DND-41 (cell line): ENCODE measurements at regions not wholly inside any gene's neighbourhood (a gene's known extent, or its start where the extent isn't known, plus 50 kb on each side); places are given as distances from the start of the nearest gene placed in this dataset.

Experiments used
- ATAC-seq: fragments of 200-7000 bp; cut with Tn5 transposase; 3 replicates; pipeline ENCODE4 v1.9.1; 2021; ENCODE audit warnings: low read depth; ENCODE audit not compliant: insufficient read depth
- DNase-seq: peaks from one replicate; pipeline ENCODE4 v3.0.0-alpha.2; 2020
- H2AFZ ChIP-seq: 2 replicates; pipeline ENCODE4 v1.6.0; 2012; ENCODE audit warnings: low read depth, low read length
- H3K27ac ChIP-seq: 2 replicates; pipeline ENCODE4 v1.5.1; 2012; ENCODE audit warnings: low read length, inconsistent platforms
- H3K27me3 ChIP-seq: fragments of 200-600 bp; sonication (generic); 2 replicates; pipeline ENCODE4 v1.6.0; 2012; ENCODE audit warnings: low read length, mild to moderate bottlenecking, inconsistent platforms; ENCODE audit not compliant: insufficient read depth, poor library complexity
- H3K36me3 ChIP-seq: 2 replicates; pipeline ENCODE4 v1.5.1; 2012; ENCODE audit warnings: low read length, inconsistent platforms; ENCODE audit not compliant: insufficient read depth
- H3K4me1 ChIP-seq: 2 replicates; pipeline ENCODE4 v1.5.1; 2012; ENCODE audit warnings: mild to moderate bottlenecking, low read length; ENCODE audit not compliant: insufficient read depth
- H3K4me2 ChIP-seq: 2 replicates; pipeline ENCODE4 v1.6.0; 2012; ENCODE audit warnings: mild to moderate bottlenecking, moderate library complexity, low read length, inconsistent platforms; ENCODE audit not compliant: insufficient read depth
- H3K4me3 ChIP-seq, 2 experiments: fragments of 200-600 bp in 1 of 2; shearing (Covaris generic) in 1 of 2; 2 replicates each; pipeline ENCODE4 v1.5.1; 2012 to 2016; ENCODE audit warnings: inconsistent platforms in 2 of 2, low read length in 2 of 2, mild to moderate bottlenecking in 2 of 2, low read depth in 1 of 2, moderate library complexity in 1 of 2
- H3K79me2 ChIP-seq: 2 replicates; pipeline ENCODE4 v1.6.0; 2012; ENCODE audit warnings: low read length, inconsistent platforms; ENCODE audit not compliant: insufficient read depth
- H3K9ac ChIP-seq: 2 replicates; pipeline ENCODE4 v1.6.0; 2012; ENCODE audit warnings: low read depth, mild to moderate bottlenecking, inconsistent platforms, low read length, moderate library complexity
- H3K9me3 ChIP-seq: 2 replicates; pipeline ENCODE4 v1.5.1; 2012; ENCODE audit warnings: low read length, moderate library complexity, mild to moderate bottlenecking, inconsistent platforms; ENCODE audit not compliant: insufficient read depth, severe bottlenecking
- H4K20me1 ChIP-seq: 2 replicates; pipeline ENCODE4 v1.6.0; 2012; ENCODE audit warnings: low read length; ENCODE audit not compliant: insufficient read depth
- CTCF ChIP-seq: IDR thresholded peaks from 2 replicates; pipeline ENCODE4 v1.5.1; 2012; ENCODE audit warnings: borderline replicate concordance, low read length, moderate library complexity, mild to moderate bottlenecking; ENCODE audit not compliant: poor library complexity, severe bottlenecking; ENCODE audit errors: extremely low read depth
- EZH2 ChIP-seq: IDR thresholded peaks from 3 replicates; pipeline ENCODE4 v1.6.1; 2012; ENCODE audit warnings: borderline replicate concordance, low read depth, mild to moderate bottlenecking, moderate library complexity, low read length, inconsistent platforms; ENCODE audit not compliant: severe bottlenecking

- no peak overlapping the region for H3K4me3 ChIP-seq
- TF ChIP-seq EZH2: no peak
- no peak for TF ChIP-seq CTCF
Observed at GRCh38 chr2:119076713-119077112, 81.8 kb downstream of the C1QL2 start.

GRCh38 chr2:119073213-119073612 is 85.3 kb downstream of the C1QL2 start:
- no peak for DNase-seq

More at GRCh38 chr2:119076713-119077112, 81.8 kb downstream of the C1QL2 start:
- H4K20me1 ChIP-seq: no peaks in the 10 kb centered on the region
- ATAC-seq (no peak), DNase-seq (no peak)
- no peaks in the 10 kb centered on the region for H3K36me3 ChIP-seq
- H3K79me2 ChIP-seq: no peaks in the 10 kb centered on the region
- no peak overlapping the region for H3K9ac ChIP-seq
- H3K4me1 ChIP-seq: no peaks in the 10 kb centered on the region
- no peaks in the 10 kb centered on the region for H3K9me3 ChIP-seq
- no peak overlapping the region for H2AFZ ChIP-seq
- H3K27me3 ChIP-seq: no peaks in the 10 kb centered on the region
- H3K27ac ChIP-seq: no peak overlapping the region
- H3K4me2 ChIP-seq: no peak overlapping the region

GRCh38 chr2:119071476-119071875 is 87.1 kb downstream of the C1QL2 start:
- Histone ChIP-seq H3K27me3 (no peaks in the 10 kb centered on the region), H2AFZ (no peak overlapping the region), H3K9ac (no peak overlapping the region), H3K36me3 (no peaks in the 10 kb centered on the region), H3K9me3 (no peaks in the 10 kb centered on the region), H4K20me1 (no peaks in the 10 kb centered on the region), H3K4me3 (no peak overlapping the region), H3K79me2 (no peaks in the 10 kb centered on the region), H3K4me1 (no peaks in the 10 kb centered on the region), H3K27ac (no peak overlapping the region), H3K4me2 (no peak overlapping the region)
- DNase-seq (no peak), ATAC-seq (no peak)
- no peak for TF ChIP-seq EZH2
- no peak for TF ChIP-seq CTCF

More at GRCh38 chr2:119073213-119073612, 85.3 kb downstream of the C1QL2 start:
- no peak for ATAC-seq
- no peak overlapping the region for H3K4me3 ChIP-seq
- no peaks in the 10 kb centered on the region for H3K4me1 ChIP-seq
- no peaks in the 10 kb centered on the region for H3K79me2 ChIP-seq
- H3K4me2 ChIP-seq: no peak overlapping the region
- H4K20me1 ChIP-seq: no peaks in the 10 kb centered on the region
- H3K27me3 ChIP-seq: no peaks in the 10 kb centered on the region
- no peaks in the 10 kb centered on the region for H3K9me3 ChIP-seq
- H3K27ac ChIP-seq: no peak overlapping the region
- no peak overlapping the region for H2AFZ ChIP-seq
- H3K36me3 ChIP-seq: no peaks in the 10 kb centered on the region
- TF ChIP-seq CTCF (no peak), EZH2 (no peak)
- no peak overlapping the region for H3K9ac ChIP-seq

GRCh38 chr2:119069781-119070180 is 88.8 kb downstream of the C1QL2 start:
- H3K9me3 ChIP-seq: no peaks in the 10 kb centered on the region
- DNase-seq: no peak
- H2AFZ ChIP-seq: no peak overlapping the region
- no peak overlapping the region for H3K27ac ChIP-seq
- H3K4me2 ChIP-seq: no peak overlapping the region
- no peaks in the 10 kb centered on the region for H3K4me1 ChIP-seq
- no peaks in the 10 kb centered on the region for H4K20me1 ChIP-seq
- no peak overlapping the region for H3K4me3 ChIP-seq
- H3K27me3 ChIP-seq: no peaks in the 10 kb centered on the region
- H3K9ac ChIP-seq: no peak overlapping the region
- no peaks in the 10 kb centered on the region for H3K36me3 ChIP-seq
- H3K79me2 ChIP-seq: no peaks in the 10 kb centered on the region
- TF ChIP-seq EZH2: no peak
- no peak for ATAC-seq
